HepG2 (cell line): ENCODE measurements at regions not wholly inside any gene's neighbourhood (a gene's known extent, or its start where the extent isn't known, plus 50 kb on each side); places are given as distances from the start of the nearest gene placed in this dataset.

ENCODE experiments used
- ATAC-seq: fragments of 200-7000 bp; cut with Tn5 transposase; 3 replicates; pipeline ENCODE4 v1.9.1; 2020; ENCODE audit warnings: mild to moderate bottlenecking, moderate library complexity
- BruUV-seq: library from RNA; stranded (reverse); fragments of 400-500 nt; replicated peaks from 2 replicates; lab custom pipeline; 2021; lab: Mats Ljungman, UMichigan
- CTCF ChIA-PET: fragments of 300-600 bp; formaldehyde crosslinking; extraction: SDS; loops from one replicate; lab custom pipeline; 2021; ENCODE audit warnings: low total read pairs, inconsistent platforms, low intra/inter-chr PET ratio; lab: Yijun Ruan, JAX
- POLR2A ChIA-PET: fragments of 350-600 bp; sonication (Branson Sonifier 250); formaldehyde crosslinking; loops from one replicate; lab custom pipeline; 2020; ENCODE audit warnings: antibody characterized with exemption, inconsistent platforms; lab: Yijun Ruan, JAX
- DNase-seq: peaks from one replicate; pipeline ENCODE4 v3.0.0-alpha.2; 2015; ENCODE audit warnings: low spot score
- FAIRE-seq: peaks from 3 replicates; lab custom pipeline; 2011; peaks lifted over from hg19 to GRCh38; lab: Jason Lieb, UNC
- H2AFZ ChIP-seq: one replicate; pipeline ENCODE4 v1.6.1; 2011; ENCODE audit warnings: low read length, inconsistent platforms
- H3K27ac ChIP-seq: fragments of 300-600 bp; 3 replicates; pipeline ENCODE4 v1.8.0; 2011; ENCODE audit warnings: mixed run types, mild to moderate bottlenecking, mixed read lengths, low read length, inconsistent platforms; ENCODE audit not compliant: insufficient read depth; ENCODE audit errors: extremely low read length
- H3K27me3 ChIP-seq, 2 experiments: fragments of 200-600 bp in 1 of 2; 2 replicates in 1 of 2; 3 replicates in 1 of 2; pipeline versions ENCODE4 v1.6.0 to v1.8.0; 2011; ENCODE audit warnings: low read length in 2 of 2, mild to moderate bottlenecking in 2 of 2, moderate library complexity in 2 of 2, inconsistent platforms in 1 of 2; ENCODE audit not compliant: insufficient read depth in 2 of 2, control insufficient read depth in 1 of 2
- H3K36me3 ChIP-seq, 2 experiments: fragments of 200-600 bp in 1 of 2; replicated peaks in 1 of 2; 2 replicates in 1 of 2; 3 replicates in 1 of 2; pipeline versions ENCODE4 v1.5.1 to v1.8.0; 2011; ENCODE audit warnings: low read length in 2 of 2, inconsistent platforms in 1 of 2; ENCODE audit not compliant: insufficient read depth in 2 of 2, control insufficient read depth in 1 of 2
- H3K4me1 ChIP-seq: 2 replicates; pipeline ENCODE4 v1.5.1; 2012; ENCODE audit warnings: low read length, inconsistent platforms; ENCODE audit not compliant: insufficient read depth
- H3K4me2 ChIP-seq: 2 replicates; pipeline ENCODE4 v1.6.0; 2011; ENCODE audit warnings: low read depth, low read length, inconsistent platforms
- H3K4me3 ChIP-seq, 3 experiments: fragments of 200-600 bp in 1 of 3; sonication (generic), shearing (Covaris generic) in 1 of 3; replicated peaks in 1 of 3; 2 replicates each; pipeline ENCODE4 v1.5.1; 2011 to 2016; ENCODE audit warnings: low read length in 3 of 3, inconsistent platforms in 2 of 3, low read depth in 2 of 3, mild to moderate bottlenecking in 2 of 3, control low read depth in 1 of 3, mixed read lengths in 1 of 3; ENCODE audit not compliant: insufficient read depth in 1 of 3
- H3K79me2 ChIP-seq: one replicate; pipeline ENCODE4 v1.6.1; 2011; ENCODE audit warnings: low read length, inconsistent platforms; ENCODE audit not compliant: insufficient read depth
- H3K9ac ChIP-seq: 2 replicates; pipeline ENCODE4 v1.6.0; 2011; ENCODE audit warnings: mild to moderate bottlenecking, low read depth, low read length, inconsistent platforms; ENCODE audit not compliant: insufficient read depth
- H3K9me3 ChIP-seq: 2 replicates; pipeline ENCODE4 v1.5.1; 2012; ENCODE audit warnings: mild to moderate bottlenecking, low read length
- H4K20me1 ChIP-seq: 2 replicates; pipeline ENCODE4 v1.6.0; 2011; ENCODE audit warnings: inconsistent platforms, mild to moderate bottlenecking, low read length, moderate library complexity; ENCODE audit not compliant: insufficient read depth
- DNMT3B ChIP-seq: conservative IDR thresholded peaks from 2 replicates; pipeline ENCODE4 v1.6.1; 2016; ENCODE audit warnings: missing biosample characterization, control low read depth
- NFE2L2 ChIP-seq: fragments of 150-350 bp; IDR thresholded peaks from 2 replicates; pipeline ENCODE4 v1.6.1; 2014; ENCODE audit warnings: low read length
- ZBTB34 ChIP-seq: sonication (generic); formaldehyde crosslinking; IDR thresholded peaks from 2 replicates; pipeline ENCODE4 v1.8.0; 2022; ENCODE audit warnings: mild to moderate bottlenecking, missing genetic modification reagents
- ZBTB37 ChIP-seq: sonication (generic); formaldehyde crosslinking; IDR thresholded peaks from 2 replicates; pipeline ENCODE4 v1.4.0; 2020; ENCODE audit warnings: mild to moderate bottlenecking, missing genetic modification reagents
- WGBS: methylation state at CpG from one replicate; pipeline ENCODE4 v1.1.6; 2017; ENCODE audit warnings: low lambda C conversion rate; 5-methylcytosine and 5-hydroxymethylcytosine counted together
- in situ Hi-C: cut with HindIII; loops from 2 replicates; pipeline ENCODE4 v1.10.0; 2017; ENCODE audit warnings: low pct_unique_long_range_greater_than_20kb; ENCODE audit not compliant: extremely low pct_ligation_motif_present
- intact Hi-C: fragments of 100-400 bp; cut with micrococcal nuclease; formaldehyde crosslinking; loops from one replicate; pipeline ENCODE4 v1.10.0; 2022; ENCODE audit not compliant: unreplicated experiment
- TF ChIP-seq, protein P1 (sequence below): sonication (generic); formaldehyde crosslinking; IDR thresholded peaks from 2 replicates; pipeline ENCODE4 v1.4.0; 2020; ENCODE audit warnings: mild to moderate bottlenecking, missing genetic modification reagents, borderline replicate concordance

GRCh38 chr7:47213276-47213675 lies 368.6 kb downstream of the TNS3 start:
- POLR2A ChIA-PET = no interaction called here
- H4K20me1 ChIP-seq = no peaks in the 10 kb centered on the region
- peaks cover 0 to 12% of the 10 kb centered on the region in 2 experiments; a peak in 2 of 5 replicates for H3K27me3 ChIP-seq
- H3K4me3 ChIP-seq = no peak overlapping the region
- ATAC-seq = no peak
- FAIRE-seq = no peak
- no peak overlapping the region for H3K9ac ChIP-seq
- intact Hi-C loops (no loop called here), in situ Hi-C loops (no loop called here)
- CTCF ChIA-PET = no interaction called here
- H3K27ac ChIP-seq = no peak overlapping the region
- no peak for DNase-seq
- no peaks in the 10 kb centered on the region for H3K9me3 ChIP-seq
- H3K4me2 ChIP-seq = no peak overlapping the region
- no peaks in the 10 kb centered on the region for H3K4me1 ChIP-seq
- 31% methylated on average over 5 of the region's 5 CpGs for WGBS
- no peak overlapping the region for H2AFZ ChIP-seq
- no peaks in the 10 kb centered on the region for H3K36me3 ChIP-seq
- TF ChIP-seq NFE2L2 (no peak), ZBTB37 (no peak), ZBTB34 (CRISPR knock-in tag) (no peak), DNMT3B (CRISPR knock-in tag) (no peak)
- TF ChIP-seq, protein P1, sequence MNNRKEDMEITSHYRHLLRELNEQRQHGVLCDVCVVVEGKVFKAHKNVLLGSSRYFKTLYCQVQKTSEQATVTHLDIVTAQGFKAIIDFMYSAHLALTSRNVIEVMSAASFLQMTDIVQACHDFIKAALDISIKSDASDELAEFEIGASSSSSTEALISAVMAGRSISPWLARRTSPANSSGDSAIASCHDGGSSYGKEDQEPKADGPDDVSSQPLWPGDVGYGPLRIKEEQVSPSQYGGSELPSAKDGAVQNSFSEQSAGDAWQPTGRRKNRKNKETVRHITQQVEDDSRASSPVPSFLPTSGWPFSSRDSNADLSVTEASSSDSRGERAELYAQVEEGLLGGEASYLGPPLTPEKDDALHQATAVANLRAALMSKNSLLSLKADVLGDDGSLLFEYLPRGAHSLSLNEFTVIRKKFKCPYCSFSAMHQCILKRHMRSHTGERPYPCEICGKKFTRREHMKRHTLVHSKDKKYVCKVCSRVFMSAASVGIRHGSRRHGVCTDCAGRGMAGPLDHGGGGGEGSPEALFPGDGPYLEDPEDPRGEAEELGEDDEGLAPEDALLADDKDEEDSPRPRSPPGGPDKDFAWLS (CRISPR knock-in tag) = no peak
- BruUV-seq = no TSS peak
- no peaks in the 10 kb centered on the region for H3K79me2 ChIP-seq
